Activated naive CD4-positive, alpha-beta T cell (primary cell): ENCODE measurements at regions not wholly inside any gene's neighbourhood (a gene's known extent, or its start where the extent isn't known, plus 50 kb on each side); places are given as distances from the start of the nearest gene placed in this dataset.

Experiments
- DNase-seq, 4 experiments: peaks; one replicate each; lab custom pipeline; 2025; lab: John Stamatoyannopoulos, UW

DNA sequence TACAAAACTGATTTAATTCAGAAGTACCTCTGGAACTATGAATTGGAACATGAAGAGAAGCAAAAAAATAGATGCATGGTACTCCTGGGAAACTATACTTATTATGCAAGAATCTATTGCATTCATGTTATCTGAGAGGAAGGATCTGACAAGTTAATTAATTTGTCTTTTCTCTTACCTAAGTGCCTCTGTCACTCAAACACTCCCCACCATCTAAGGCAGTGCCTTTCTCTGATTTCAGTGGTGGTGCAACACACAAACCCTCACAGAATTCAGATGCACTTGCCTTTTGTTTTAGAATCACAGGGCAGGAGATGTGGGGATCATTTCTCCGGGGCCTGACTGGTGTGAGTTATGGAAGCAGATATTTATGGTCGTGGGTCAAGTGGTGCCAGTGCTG is 52.5 kb upstream of the C9orf72 start:
- DNase-seq, result no peak

DNA sequence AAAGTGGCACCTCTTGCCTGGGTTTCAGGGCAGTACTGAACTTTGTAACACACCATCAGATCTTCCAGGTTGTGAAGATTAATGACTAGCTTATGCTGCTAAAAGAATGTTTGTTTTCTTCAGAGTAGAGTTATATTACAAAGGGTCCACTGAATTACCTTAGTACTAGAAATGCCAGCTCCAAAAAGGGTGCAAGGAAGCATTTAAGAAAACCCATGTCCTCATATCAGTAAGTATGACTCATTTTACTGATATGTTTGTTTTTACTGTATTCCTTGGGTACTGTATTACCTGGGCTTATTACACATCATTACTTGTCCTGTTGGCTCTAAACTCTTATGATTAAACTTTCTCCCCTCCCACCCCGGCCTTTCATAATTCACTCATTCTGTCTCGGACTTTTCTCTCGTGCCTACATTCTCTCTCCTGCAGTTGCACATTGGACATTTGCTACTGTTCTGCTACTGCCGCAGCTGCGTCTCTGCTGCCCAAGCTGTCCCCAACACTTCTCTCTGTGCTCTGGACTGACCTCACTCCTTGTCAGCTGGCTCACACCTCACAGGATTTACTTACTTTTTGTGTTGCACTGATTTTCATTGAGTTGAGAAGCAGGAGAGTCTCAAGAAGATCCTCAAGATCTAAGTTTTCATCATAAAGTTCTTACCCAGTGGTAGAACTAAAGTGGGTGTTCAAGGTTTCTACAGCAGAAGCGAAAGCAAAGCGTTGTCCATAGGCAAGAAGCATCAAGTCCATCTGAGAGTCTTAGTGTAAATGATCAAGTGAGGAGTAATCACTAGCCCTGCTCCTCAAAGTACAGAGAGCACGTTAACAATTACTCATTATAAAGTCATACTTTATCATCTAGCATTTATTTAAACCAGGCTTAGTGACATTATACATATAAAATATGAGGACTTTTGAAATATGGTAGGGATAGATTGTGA is 53.2 kb upstream of the C9orf72 start:
- no peak for DNase-seq

DNA sequence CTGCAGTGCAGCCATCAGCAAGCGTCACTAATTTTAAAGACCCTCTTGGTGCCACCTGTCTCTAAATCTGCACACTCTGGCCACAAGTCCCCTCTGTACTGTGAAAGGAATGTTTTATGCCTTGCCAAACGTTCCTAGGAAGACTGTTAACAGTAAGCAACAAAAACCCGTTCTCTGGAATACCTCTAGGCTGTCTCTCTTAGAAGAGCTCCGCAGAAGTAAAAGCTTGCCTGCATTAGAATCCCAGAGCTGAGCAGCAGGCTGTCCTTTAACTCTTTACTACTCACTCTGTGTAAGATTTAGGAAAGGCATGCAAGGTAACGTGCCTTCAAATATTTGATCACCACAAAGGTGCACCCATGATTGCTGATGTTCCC is 53.9 kb upstream of the C9orf72 start:
- no peak for DNase-seq

DNA sequence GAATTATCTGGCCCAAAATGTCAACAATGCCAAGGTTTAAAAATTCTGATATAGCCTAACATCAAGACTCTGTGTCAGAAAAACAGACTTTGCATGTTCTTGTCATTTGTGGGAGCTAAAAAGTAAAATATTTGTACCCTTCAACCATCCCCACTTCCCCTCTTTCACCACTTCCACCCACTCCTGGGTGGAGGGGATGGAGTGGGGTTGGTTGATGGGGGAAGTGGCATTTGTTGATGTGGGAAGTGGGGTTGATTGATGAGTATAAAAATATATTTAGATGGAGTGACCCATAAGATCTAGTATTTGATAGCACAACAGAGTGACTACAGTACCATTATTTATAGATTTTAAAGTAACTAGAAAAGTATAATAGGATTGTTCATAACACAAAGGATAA is 55.0 kb upstream of the C9orf72 start:
- DNase-seq, result no peak

DNA sequence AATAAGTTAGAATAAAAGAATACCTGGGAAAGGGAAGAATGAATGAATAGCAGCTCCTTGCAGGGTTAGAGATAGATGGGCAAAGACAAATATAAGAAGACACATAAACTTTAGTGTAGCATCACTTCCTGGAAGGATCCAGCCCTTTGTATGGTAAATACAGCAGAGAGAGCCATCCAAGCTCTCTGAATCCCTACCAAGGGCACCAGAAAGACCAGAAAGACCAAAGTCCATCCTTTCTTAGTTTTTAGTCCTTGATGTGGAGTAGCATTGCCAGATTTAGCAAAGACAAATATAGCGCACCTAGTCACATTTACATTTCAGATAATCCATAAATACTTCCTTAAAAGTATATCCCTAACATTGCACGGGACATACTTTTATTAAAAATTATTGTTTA is 56.1 kb upstream of the C9orf72 start:
- no peak for DNase-seq

DNA sequence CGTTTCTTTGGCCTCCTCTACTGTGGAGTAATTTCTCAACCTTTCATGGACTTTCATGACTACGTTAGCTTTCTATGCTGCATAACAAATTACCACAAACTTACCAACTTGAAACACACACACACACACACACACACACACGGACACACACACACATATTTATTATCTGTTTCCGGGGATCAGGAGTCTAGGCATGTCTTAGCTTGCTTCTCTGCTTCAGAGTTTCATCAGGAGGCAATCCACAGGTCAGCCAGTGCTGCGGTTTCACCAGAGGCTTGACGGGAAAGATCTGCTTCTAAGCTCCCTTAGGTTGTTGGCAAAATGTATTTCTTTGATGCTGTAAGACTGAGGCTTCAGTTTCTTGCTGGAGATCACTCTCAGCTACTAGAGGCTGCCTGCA is 59.0 kb upstream of the C9orf72 start:
- DNase-seq, result no peak

DNA sequence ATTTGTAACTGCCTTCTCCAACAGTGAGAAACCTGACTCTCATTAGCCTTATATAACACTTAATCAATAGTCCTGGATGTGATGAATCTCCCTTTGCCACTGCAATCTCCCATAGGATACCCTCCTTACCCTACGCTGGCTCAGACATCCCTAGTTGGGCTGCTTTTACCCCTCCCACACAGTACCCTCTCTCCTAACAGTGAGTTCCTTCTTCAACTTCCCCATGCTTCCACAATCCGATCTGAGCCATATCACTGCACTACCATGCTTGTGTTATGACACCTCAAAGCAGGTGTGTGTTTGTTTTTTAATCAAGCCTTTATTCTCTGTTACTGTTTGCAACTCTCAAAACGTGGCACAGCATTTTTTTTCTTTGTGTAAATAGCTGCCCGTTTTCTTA is 60.5 kb upstream of the C9orf72 start:
- DNase-seq, result no peak

DNA sequence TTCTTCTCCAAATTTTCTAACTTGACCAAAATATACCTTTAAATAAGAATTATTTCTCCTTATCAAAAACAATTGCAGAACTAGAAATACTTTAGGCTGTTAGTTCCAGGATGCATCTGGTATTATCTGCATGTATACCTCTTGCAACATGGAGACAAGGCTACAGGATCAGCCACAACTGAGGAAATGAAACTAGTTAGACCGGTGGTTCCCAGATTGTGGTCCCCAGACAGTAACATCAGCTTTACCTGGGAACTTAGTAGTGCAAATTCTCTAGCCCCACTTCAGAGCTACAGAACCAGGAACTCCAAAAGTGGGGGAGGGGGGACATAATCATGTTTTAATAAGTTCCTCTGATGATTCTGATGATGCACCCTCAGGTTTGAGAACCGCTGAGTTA is 61.6 kb upstream of the C9orf72 start:
- no peak for DNase-seq

DNA sequence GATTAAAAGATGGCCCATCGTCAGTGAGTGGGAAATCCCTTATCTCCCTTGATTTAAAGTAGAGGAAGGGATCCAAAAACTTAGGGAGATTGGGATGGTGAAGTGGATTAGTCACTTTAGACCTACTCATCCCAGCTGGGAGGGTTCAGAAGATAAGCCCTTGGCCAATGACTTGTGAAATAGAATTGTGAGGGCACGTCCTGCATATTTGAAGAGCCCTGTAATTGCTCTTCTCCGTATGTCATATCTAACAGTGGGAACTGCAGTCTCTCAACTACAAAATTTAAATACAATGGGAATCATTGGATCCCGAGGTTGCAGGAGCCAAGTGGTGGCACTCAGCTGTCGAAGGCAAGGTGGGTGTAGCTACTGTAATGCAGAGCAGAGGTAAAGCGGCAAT is 65.4 kb upstream of the C9orf72 start:
- DNase-seq, result no peak

DNA sequence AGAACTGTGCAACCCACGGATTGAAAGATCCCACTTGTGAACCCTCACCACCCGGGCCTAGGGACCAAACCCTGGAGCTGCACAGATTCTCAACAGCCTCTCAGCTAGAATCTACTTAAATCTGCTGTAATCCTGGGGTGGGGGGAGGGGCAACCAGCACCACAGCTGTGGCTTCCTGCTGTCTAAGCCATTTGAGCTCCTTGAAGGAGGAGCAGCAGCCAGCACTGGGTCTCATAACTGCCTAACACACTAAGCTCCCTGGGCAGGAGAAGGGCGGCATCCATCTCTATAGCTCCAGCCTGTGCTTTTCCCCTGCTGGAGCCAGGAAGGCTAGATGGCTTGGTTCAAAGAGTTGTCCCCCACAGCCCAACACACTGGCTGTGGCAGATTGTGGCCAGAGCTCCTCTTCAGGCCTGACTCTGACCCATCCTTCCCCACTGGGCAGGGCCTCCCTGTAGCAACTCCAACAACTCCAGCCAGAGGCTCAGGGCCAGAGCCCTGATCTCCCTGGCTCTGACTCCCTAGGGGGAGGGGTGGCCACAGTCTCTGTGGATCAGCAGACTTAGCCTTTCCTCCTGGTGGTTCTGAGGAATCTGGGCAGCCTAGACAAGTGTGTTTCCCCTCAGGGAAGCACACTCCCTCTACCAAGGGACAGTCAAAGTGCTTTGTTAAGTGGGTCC is 72.0 kb upstream of the C9orf72 start:
- DNase-seq, result no peak

DNA sequence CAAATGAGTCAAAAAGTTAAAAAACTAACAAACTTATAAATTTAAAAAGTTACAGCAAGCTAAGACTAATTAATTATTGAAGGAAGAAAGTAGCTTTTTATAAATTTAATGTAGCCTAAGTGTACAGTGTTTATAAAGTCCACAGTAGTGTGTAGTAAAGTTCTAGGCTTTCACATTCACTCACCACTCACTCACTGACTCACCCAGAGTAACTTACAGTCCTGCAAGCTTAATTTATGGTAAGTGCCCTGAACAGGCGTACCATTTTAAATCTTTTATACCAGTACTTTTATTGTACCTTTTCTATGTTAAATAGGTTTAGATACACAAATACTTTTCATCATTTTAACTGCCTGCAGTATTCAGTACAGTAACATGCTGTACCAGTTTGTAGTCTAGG is 80.0 kb upstream of the C9orf72 start:
- no peak for DNase-seq

DNA sequence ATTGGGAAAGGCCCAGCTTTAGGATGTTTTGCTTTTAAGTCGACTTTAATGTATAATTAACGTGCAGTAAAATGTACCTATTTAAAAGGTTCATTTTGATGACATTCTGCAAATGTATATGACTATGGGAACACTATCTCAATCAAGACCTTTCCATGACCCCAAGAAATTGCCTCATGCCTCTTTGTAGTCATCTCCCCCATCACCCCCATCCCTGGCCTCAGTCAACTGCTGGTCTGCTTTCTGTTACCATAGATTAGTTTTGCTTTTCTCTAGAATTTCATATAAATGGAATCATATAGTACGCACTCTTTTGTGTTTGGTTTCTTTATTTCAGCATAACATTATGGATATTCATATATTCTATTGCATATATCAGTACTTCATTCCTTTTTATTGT is 80.7 kb upstream of the C9orf72 start:
- no peak for DNase-seq

DNA sequence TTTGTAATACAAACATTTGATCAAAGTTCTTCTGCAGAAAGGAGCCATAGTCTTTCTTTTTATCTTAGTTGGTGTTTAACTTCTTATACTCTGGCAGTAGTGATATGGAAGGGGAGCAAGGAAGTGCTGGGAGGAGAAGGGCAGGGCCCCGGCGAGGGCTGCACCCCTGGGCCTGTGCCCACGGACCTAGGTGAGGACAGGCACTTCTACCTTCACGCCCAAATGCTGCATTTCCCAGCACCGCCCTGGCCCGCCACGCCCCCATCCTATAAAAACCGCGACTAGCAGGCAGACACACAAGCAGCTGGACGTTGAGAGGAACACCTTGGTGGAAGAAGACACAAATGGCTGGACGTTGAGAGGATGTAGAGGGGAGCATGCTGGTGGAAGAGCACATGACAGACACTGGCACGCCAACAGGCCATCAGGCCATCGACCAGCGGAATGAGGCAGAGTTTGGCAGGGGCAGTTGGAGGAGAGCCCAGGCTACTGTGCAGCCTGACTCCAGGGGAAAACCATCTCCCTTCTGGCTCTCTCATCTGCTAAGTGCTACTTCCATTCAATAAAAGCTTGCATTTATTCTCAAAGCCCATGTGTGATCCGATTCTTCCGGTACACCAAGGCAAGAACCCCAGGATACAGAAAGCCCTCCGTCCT is 81.5 kb upstream of the C9orf72 start:
- DNase-seq, result no peak

DNA sequence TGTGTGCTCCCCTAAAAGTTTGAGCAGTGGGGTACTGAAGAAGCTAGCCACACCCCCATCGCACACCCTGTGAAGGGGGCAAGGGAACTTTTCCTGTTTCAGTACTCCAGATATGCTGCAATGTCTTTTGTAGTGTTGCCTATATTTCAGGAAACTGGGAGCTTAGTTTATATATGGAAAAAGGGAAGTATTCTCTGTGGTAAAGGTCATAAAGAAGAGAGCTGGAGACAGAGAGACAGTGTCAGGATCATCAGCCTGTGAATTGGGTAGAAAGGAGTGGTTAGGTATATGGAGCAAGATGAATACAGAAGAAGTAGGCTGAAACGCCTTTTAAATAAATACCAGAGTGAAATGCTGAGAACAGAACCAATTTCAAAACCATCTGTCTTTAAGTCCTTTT is 82.2 kb upstream of the C9orf72 start:
- DNase-seq, result no peak

DNA sequence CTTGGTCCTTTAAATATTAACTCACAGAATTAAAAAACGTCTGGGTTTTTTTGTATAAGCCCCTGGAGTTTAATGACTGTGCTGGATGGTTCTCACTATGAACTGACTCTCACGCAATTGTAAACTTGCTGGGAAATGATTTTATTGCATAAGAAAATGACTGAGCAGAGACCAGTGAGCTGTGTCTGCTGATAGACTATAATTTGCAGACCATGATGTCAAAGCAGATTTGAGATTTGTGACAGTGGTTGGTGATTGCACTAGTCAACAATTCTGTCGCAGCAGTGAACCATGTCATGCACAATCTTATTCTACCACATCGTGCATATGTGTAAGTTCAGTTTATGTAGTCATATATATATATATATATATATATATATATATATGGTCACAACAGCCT is 85.7 kb upstream of the C9orf72 start:
- DNase-seq, result no peak

DNA sequence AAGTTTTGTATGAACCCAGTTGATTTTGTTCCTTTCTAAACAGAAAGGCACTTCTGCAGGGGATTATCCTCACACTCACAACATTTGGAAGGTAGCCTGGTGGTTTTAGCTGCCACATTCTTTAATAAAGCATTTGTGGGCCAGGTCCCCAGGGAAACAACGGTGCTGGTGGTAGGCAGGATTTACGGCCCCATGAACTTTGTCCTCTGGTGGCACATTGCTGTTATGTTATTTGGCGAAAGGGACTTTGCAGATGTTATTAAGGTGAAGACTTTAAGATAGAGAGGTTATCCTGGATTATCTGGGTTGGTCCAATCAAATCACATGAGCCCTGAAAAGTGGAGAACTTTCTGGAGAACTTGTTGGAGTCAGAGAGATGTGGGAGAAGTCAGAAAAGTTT is 86.3 kb upstream of the C9orf72 start:
- DNase-seq, result no peak

DNA sequence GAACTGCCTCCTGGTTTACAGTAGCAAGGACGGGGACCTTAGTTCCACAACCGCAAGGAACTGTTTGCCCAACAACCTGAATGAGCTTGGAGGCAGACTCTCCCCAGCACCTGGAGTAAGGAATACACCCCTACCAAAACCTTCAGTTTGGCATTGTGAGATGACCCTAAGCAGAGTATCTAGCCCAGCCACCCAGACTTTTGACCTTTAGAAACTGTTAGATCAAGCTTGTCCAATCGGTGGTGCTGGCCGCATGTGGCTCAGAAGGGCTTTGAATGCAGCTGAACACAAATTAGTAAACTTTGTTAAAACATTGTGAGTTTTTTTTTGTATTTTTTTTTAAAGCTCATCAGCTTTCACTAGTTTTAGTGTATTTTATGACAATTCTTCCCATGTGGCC is 86.9 kb upstream of the C9orf72 start:
- no peak for DNase-seq

DNA sequence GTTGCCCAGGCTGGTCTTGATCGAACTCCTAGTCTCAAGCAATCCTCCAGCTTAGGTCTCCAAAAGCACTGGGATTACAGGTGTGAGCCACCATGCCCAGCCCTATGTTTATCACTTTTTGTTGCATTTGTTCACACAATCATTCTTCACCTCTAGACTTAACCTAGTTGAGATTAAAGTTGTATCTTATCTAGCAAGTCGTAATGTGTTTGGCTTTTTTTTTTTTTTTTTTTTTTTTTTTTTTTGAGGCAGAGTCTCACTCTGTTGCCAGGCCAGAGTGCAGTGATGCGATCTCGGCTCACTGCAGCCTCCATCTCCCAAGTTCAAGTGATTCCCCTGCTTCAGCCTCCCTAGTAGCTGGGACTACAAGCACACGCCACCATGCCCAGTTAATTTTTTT is 90.2 kb upstream of the C9orf72 start:
- DNase-seq, result no peak

DNA sequence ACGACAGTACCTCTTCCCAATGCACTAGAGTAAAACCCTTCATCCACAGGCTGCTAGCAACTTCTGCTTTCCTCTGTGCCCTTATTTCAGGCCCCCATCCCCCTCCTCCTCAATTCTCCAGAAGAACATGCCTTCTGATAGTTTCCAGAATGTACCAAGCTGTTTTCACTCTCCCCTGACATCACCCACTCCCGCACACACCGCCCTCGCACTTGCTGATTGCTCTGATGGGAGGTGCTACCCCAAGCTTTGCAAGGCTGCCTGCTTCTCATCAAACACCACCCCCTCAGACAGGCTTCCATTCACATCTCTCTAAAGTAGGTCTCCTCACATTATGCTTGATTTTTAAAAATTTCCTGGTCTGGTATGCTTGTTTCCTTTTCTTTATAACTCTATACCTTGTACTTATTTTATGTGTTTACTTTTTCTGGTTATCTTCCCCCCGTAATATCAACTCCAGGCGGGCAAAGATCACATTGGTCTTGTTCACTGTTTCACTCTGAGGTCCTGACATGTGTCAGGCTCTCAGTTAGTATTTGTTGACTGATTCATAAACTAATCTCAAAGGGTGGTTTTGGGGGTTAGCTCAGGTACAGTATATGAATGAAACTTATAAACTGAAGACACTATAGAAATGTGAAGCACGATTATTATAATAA is 91.0 kb upstream of the C9orf72 start:
- no peak for DNase-seq

DNA sequence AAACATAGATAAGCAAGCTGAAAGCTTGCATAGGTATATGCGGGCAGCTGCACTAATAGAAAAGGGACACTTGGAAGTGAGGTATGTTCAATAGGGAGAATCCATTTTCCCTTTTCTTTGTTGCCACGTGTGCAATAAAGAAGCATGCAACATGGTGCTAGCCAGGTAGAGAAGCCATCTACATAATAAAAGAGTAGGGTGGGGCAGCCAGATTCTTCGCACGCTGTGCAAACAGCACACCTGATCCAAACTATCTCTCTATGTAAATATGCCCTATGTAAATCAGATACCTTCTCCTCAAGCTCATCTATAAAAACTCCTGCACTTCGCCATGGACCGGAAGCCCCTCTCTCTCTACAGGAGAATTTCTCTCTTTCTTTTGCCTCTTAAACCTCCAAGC is 91.9 kb upstream of the C9orf72 start:
- no peak for DNase-seq

DNA sequence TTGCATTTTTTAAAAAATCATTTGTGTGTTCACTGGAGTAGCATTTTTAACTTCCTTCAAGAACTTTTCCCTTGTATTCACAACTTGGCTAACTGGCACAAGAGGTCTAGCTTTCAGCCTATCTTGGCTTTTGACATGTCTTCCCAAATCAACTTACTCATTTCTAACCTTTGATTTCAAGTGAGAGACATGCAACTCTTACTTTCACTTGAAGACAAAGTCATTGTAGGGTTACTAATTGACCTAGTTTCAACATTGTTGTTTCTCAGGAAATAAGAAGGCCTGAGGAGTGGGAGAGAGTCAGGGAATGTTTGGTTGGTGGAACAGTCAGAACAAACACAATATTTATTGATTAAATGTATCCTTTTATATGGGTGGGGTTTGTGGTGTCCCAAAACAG is 95.0 kb upstream of the C9orf72 start:
- DNase-seq, result no peak

DNA sequence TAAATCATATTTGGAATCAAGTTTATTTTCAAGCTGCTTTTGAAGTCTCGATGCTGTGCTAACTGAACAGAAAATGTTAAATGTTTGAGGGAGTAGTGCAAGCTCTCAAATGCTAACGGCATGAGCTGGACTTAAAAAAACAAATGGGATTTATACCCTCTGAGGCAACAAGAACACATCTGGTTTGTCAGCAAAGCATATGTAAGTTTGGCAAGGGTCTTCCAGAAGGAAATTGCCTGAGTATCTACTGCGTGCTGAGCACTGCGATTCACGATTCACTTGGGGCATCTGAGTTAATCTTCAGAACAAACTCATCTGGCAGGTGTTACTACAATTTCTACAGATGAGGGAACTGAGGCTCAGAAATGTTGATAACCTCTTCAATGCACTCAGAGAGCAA is 98.4 kb upstream of the C9orf72 start:
- DNase-seq, result no peak

DNA sequence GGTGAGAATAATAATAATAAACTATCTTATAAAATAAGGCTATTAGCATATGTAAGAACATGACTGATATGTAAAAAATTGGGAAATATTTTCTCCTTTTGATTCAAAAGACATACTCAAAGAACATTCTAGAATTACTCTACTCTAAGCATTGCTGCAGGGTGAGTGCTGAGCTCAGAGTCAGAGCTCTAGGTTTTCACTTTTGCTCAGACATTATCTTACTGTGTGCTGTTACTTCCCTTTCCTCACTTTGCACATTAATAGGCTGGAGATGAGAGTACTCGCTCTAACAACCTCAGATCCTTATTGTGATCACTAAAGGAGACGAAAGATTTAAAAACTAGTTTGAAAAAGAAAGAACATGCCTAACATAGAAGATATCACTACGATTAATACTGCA is 99.4 kb upstream of the C9orf72 start:
- DNase-seq, result no peak
